ENCODE measurements at regions not wholly inside any gene's neighbourhood (a gene's known extent, or its start where the extent isn't known, plus 50 kb on each side); places are given as distances from the start of the nearest gene placed in this dataset.

DNA sequence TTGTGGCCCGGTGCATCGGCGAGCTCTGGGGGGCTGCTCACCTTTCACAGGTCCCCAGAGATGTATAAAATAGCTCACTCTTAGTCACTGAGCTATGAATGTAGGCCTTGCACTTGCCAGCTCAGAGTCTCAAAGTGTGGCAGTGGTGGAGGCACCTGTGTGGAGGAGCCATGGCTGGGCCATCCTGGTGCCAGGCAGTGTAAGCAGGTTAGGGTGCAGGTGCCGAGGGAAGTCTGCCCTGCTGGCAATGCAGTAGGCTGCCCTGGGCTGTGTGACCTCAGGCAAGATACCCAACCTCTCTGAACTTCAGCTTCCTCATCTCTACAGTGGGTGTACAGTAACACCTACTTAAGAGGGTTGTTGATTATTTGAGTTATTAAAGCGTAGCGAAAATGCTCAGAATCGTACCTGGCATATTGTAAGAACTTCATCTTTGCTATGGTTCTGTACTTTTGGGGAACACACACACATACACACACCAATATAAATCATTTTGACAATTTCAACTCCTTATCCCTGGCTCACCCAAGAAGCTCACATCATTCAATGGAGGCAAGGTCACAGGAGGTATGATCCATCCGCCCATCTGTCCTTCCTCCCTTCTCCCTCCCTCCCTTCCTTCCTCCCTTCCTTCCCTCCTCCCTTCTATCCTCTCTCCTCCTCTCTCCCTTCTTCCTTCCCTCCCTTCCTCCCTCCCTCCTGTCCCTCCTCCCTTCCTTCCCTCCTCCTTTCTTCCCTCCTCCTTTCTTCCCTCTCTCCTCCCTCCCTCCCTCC, 66.8 kb upstream of the STX16 start:
- no peak for TF ChIP-seq POLR2A (IDR thresholded peaks at IDR 0.05)
- no peak for TF ChIP-seq CTCF (IDR thresholded peaks at IDR 0.05)
